IMR-90 (cell line): ENCODE measurements at regions not wholly inside any gene's neighbourhood (a gene's known extent, or its start where the extent isn't known, plus 50 kb on each side); places are given as distances from the start of the nearest gene placed in this dataset.

Experiments
- ATAC-seq: fragments of 200-7000 bp; cut with Tn5 transposase; 2 replicates; pipeline ENCODE4 v1.9.1; 2020; ENCODE audit warnings: low read depth, mild to moderate bottlenecking, moderate library complexity
- BruUV-seq: library from RNA; stranded (reverse); fragments of 400-500 nt; replicated peaks from 2 replicates; lab custom pipeline; 2021; lab: Mats Ljungman, UMichigan
- CTCF ChIA-PET: fragments of 300-600 bp; formaldehyde crosslinking; extraction: SDS; loops from one replicate; lab custom pipeline; 2021; ENCODE audit warnings: antibody characterized with exemption; lab: Yijun Ruan, JAX
- POLR2A ChIA-PET: fragments of 300-600 bp; sonication (Branson Sonifier 250); formaldehyde crosslinking; loops from one replicate; lab custom pipeline; 2022; ENCODE audit warnings: antibody characterized with exemption; ENCODE audit not compliant: unreplicated experiment; lab: Charles Lee
- DNase-seq: peaks from one replicate; pipeline ENCODE4 v3.0.0; 2013
- H2AFZ ChIP-seq: replicated peaks from 2 replicates; pipeline ENCODE3; 2013; ENCODE audit warnings: low read length, mild to moderate bottlenecking; ENCODE audit not compliant: poor library complexity
- H2AK5ac ChIP-seq: 2 replicates; pipeline ENCODE4 v1.6.1; 2013; ENCODE audit warnings: low read depth, low read length, inconsistent platforms
- H2AK9ac ChIP-seq: replicated peaks from 2 replicates; pipeline ENCODE3; 2013; ENCODE audit warnings: mild to moderate bottlenecking, low read depth, low read length, moderate library complexity; ENCODE audit not compliant: poor library complexity
- H2BK120ac ChIP-seq: 2 replicates; pipeline ENCODE4 v1.6.1; 2013; ENCODE audit warnings: low read depth, low read length, inconsistent platforms
- H2BK15ac ChIP-seq: 3 replicates; pipeline ENCODE4 v1.6.1; 2013; ENCODE audit warnings: low read depth, low read length, inconsistent platforms
- H2BK20ac ChIP-seq: 2 replicates; pipeline ENCODE4 v1.6.1; 2013; ENCODE audit warnings: low read depth, mild to moderate bottlenecking, inconsistent platforms, low read length, moderate library complexity
- H2BK5ac ChIP-seq: 2 replicates; pipeline ENCODE4 v1.6.1; 2013; ENCODE audit warnings: mild to moderate bottlenecking, low read depth, low read length, inconsistent platforms; ENCODE audit not compliant: poor library complexity, severe bottlenecking
- H3K14ac ChIP-seq: replicated peaks from 2 replicates; pipeline ENCODE4 v1.6.1; 2013; ENCODE audit warnings: low read depth, low read length, inconsistent platforms
- H3K18ac ChIP-seq: 2 replicates; pipeline ENCODE4 v1.6.1; 2013; ENCODE audit warnings: low read depth, low read length, control low read depth
- H3K23ac ChIP-seq: 2 replicates; pipeline ENCODE4 v1.6.1; 2013; ENCODE audit warnings: low read depth, low read length, inconsistent platforms
- H3K27ac ChIP-seq: 2 replicates; pipeline ENCODE4 v1.5.1; 2013; ENCODE audit warnings: mild to moderate bottlenecking, control low read depth, low read length; ENCODE audit not compliant: insufficient read depth
- H3K27me3 ChIP-seq: 2 replicates; pipeline ENCODE4 v1.6.1; 2013; ENCODE audit warnings: low read length; ENCODE audit not compliant: control insufficient read depth, insufficient read depth
- H3K36me3 ChIP-seq: 2 replicates; pipeline ENCODE4 v1.6.1; 2013; ENCODE audit warnings: low read length, mixed read lengths; ENCODE audit not compliant: control insufficient read depth, insufficient read depth
- H3K4ac ChIP-seq: 2 replicates; pipeline ENCODE4 v1.6.1; 2013; ENCODE audit warnings: low read depth, low read length, inconsistent platforms
- H3K4me1 ChIP-seq: 2 replicates; pipeline ENCODE4 v1.6.1; 2013; ENCODE audit warnings: low read length, mixed read lengths; ENCODE audit not compliant: control insufficient read depth, insufficient read depth
- H3K4me2 ChIP-seq: 2 replicates; pipeline ENCODE4 v1.6.1; 2013; ENCODE audit warnings: low read depth, mild to moderate bottlenecking, control low read depth, low read length, moderate library complexity
- H3K4me3 ChIP-seq: 2 replicates; pipeline ENCODE4 v1.5.1; 2013; ENCODE audit warnings: low read depth, mild to moderate bottlenecking, control low read depth, low read length, moderate library complexity; ENCODE audit not compliant: insufficient read depth
- H3K56ac ChIP-seq: 2 replicates; pipeline ENCODE4 v1.6.1; 2013; ENCODE audit warnings: low read length, inconsistent platforms; ENCODE audit not compliant: insufficient read depth; ENCODE audit errors: extremely low read depth
- H3K79me1 ChIP-seq, 2 experiments: 2 replicates each; pipeline ENCODE4 v1.6.1; 2013; ENCODE audit warnings: low read length in 2 of 2, inconsistent platforms in 1 of 2, low read depth in 1 of 2
- H3K9ac ChIP-seq: 2 replicates; pipeline ENCODE4 v1.6.1; 2013; ENCODE audit warnings: low read depth, low read length, control low read depth
- H3K9me1 ChIP-seq: 2 replicates; pipeline ENCODE4 v1.6.1; 2013; ENCODE audit warnings: low read length, inconsistent platforms; ENCODE audit not compliant: insufficient read depth
- H3K9me3 ChIP-seq: 2 replicates; pipeline ENCODE4 v1.6.1; 2013; ENCODE audit warnings: low read length; ENCODE audit not compliant: control insufficient read depth, insufficient read depth
- H4K20me1 ChIP-seq: 2 replicates; pipeline ENCODE4 v1.6.1; 2013; ENCODE audit warnings: low read length, inconsistent platforms; ENCODE audit not compliant: insufficient read depth
- H4K5ac ChIP-seq: 2 replicates; pipeline ENCODE4 v1.6.1; 2013; ENCODE audit warnings: mild to moderate bottlenecking, low read depth, low read length, control low read depth
- H4K8ac ChIP-seq, 2 experiments: 2 replicates each; pipeline ENCODE4 v1.6.1; 2013; ENCODE audit warnings: low read depth in 2 of 2, low read length in 2 of 2, control low read depth in 1 of 2, inconsistent platforms in 1 of 2
- H4K91ac ChIP-seq: 2 replicates; pipeline ENCODE4 v1.6.1; 2013; ENCODE audit warnings: low read depth, low read length, inconsistent platforms; ENCODE audit not compliant: insufficient read depth
- BHLHE40 ChIP-seq: fragments of 150-350 bp; IDR thresholded peaks from 2 replicates; pipeline ENCODE4 v1.6.1; 2016; ENCODE audit warnings: mild to moderate bottlenecking, low read depth, low read length
- CEBPB ChIP-seq: IDR thresholded peaks from 2 replicates; pipeline ENCODE4 v1.6.1; 2012; ENCODE audit warnings: low read depth, low read length, improper control_type of control experiment
- CHD1 ChIP-seq: IDR thresholded peaks from 2 replicates; pipeline ENCODE4 v1.6.1; 2012; ENCODE audit warnings: low read depth, low read length, improper control_type of control experiment
- CTCF ChIP-seq: conservative IDR thresholded peaks from 2 replicates; pipeline ENCODE4 v1.5.1; 2012; ENCODE audit warnings: mild to moderate bottlenecking, low read depth, low read length, improper control_type of control experiment
- FOS ChIP-seq: fragments of 150-350 bp; IDR thresholded peaks from 2 replicates; pipeline ENCODE4 v1.6.1; 2016; ENCODE audit warnings: low read depth, low read length
- MAZ ChIP-seq: IDR thresholded peaks from 2 replicates; pipeline ENCODE4 v1.6.1; 2012; ENCODE audit warnings: low read depth, mild to moderate bottlenecking, low read length, improper control_type of control experiment, moderate library complexity, borderline replicate concordance
- NFE2L2 ChIP-seq: fragments of 150-350 bp; IDR thresholded peaks from 2 replicates; pipeline ENCODE4 v1.6.1; 2016; ENCODE audit warnings: low read depth, mild to moderate bottlenecking, low read length
- POLR2A ChIP-seq: IDR thresholded peaks from 2 replicates; pipeline ENCODE4 v1.6.1; 2012; ENCODE audit warnings: mild to moderate bottlenecking, low read depth, low read length
- RCOR1 ChIP-seq: IDR thresholded peaks from 2 replicates; pipeline ENCODE4 v1.6.1; 2012; ENCODE audit warnings: mild to moderate bottlenecking, low read length, improper control_type of control experiment; ENCODE audit not compliant: insufficient replicate concordance
- RFX5 ChIP-seq: IDR thresholded peaks from 2 replicates; pipeline ENCODE4 v1.8.0; 2012; ENCODE audit warnings: low read depth, mild to moderate bottlenecking, low read length, moderate library complexity
- WGBS, 2 experiments: methylation state at CpG; one replicate each; pipeline versions ENCODE4 v1.1.5 to v1.1.7; 2013; ENCODE audit warnings: missing lambda C conversion rate in 2 of 2; ENCODE audit not compliant: insufficient read length in 1 of 2; ENCODE audit errors: extremely low coverage in 2 of 2; 5-methylcytosine and 5-hydroxymethylcytosine counted together
- dilution Hi-C: fragments of 300-500 bp; cut with HindIII; formaldehyde crosslinking; loops from one replicate; pipeline ENCODE4 v1.14.3; 2018; ENCODE audit warnings: low sequenced_read_pairs; ENCODE audit not compliant: unreplicated experiment
- in situ Hi-C: fragments of 300-500 bp; cut with MboI; formaldehyde crosslinking; loops from 3 replicates; pipeline ENCODE4 v1.14.3; 2019; ENCODE audit warnings: low sequenced_read_pairs, inconsistent platforms, mixed read lengths
- intact Hi-C: fragments of 100-400 bp; cut with micrococcal nuclease; formaldehyde crosslinking; loops from 2 replicates; pipeline ENCODE4 v1.10.0; 2022
- TF ChIP-seq, protein P1 (sequence below): fragments of 150-350 bp; IDR thresholded peaks from 2 replicates; pipeline ENCODE4 v1.6.1; 2017; ENCODE audit warnings: mild to moderate bottlenecking, antibody characterized with exemption, low read length, low read depth

- H4K91ac ChIP-seq, result no peak overlapping the region
- no peak overlapping the region for H2AK9ac ChIP-seq
- POLR2A ChIA-PET, result no interaction called here
- H4K8ac ChIP-seq, result no peak overlapping the region
- no peaks in the 10 kb centered on the region for H3K36me3 ChIP-seq
- no peaks in the 10 kb centered on the region; the same call in 1 of the 2 replicates for H4K20me1 ChIP-seq
- no peak for DNase-seq
- no peak overlapping the region for H3K9ac ChIP-seq
- CTCF ChIA-PET, result no interaction called here
- no peak for ATAC-seq
- H3K4me1 ChIP-seq, result no peaks in the 10 kb centered on the region
- peaks cover 17% of the 10 kb centered on the region for H3K9me3 ChIP-seq
- H3K27me3 ChIP-seq, result peaks cover 14% of the 10 kb centered on the region
- H3K56ac ChIP-seq, result no peak overlapping the region
- H2AFZ ChIP-seq, result no peak overlapping the region
- WGBS, 2 experiments, result 32% methylated on average over 5 of the region's 11 CpGs; no CpG with 5 or more reads in 1 of the 2 experiments
- no peak overlapping the region for H2BK120ac ChIP-seq
- H3K14ac ChIP-seq, result no peak overlapping the region
- no peak overlapping the region for H2BK15ac ChIP-seq
- no peak overlapping the region for H2BK5ac ChIP-seq
- intact Hi-C loops (no loop called here), in situ Hi-C loops (no loop called here), dilution Hi-C loops (no loop called here)
- no peak overlapping the region for H3K23ac ChIP-seq
- no peaks in the 10 kb centered on the region for H3K79me1 ChIP-seq
- no peak overlapping the region for H4K5ac ChIP-seq
- H3K18ac ChIP-seq, result no peak overlapping the region
- H3K4ac ChIP-seq, result no peak overlapping the region
- no peak overlapping the region for H2AK5ac ChIP-seq
- no TSS peak for BruUV-seq
- H3K27ac ChIP-seq, result no peak overlapping the region
- no peaks in the 10 kb centered on the region for H3K9me1 ChIP-seq
- H3K4me2 ChIP-seq, result no peak overlapping the region
- no peak for TF ChIP-seq FOS
- no peak for TF ChIP-seq NFE2L2
- no peak for TF ChIP-seq CHD1
- no peak for TF ChIP-seq MAZ
- no peak for TF ChIP-seq RCOR1
- no peak for TF ChIP-seq BHLHE40
- TF ChIP-seq CEBPB, result no peak
- TF ChIP-seq POLR2A, result no peak
- TF ChIP-seq CTCF, result no peak
- TF ChIP-seq, protein P1, sequence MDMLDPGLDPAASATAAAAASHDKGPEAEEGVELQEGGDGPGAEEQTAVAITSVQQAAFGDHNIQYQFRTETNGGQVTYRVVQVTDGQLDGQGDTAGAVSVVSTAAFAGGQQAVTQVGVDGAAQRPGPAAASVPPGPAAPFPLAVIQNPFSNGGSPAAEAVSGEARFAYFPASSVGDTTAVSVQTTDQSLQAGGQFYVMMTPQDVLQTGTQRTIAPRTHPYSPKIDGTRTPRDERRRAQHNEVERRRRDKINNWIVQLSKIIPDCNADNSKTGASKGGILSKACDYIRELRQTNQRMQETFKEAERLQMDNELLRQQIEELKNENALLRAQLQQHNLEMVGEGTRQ, result no peak
- no peak for TF ChIP-seq RFX5
- H3K4me3 ChIP-seq, result no peak overlapping the region
- no peak overlapping the region for H2BK20ac ChIP-seq
Measured at GRCh38 chr4:4730249-4730648, 129.2 kb upstream of the MSX1 start.
